ENCODE measurements at regions not wholly inside any gene's neighbourhood (a gene's known extent, or its start where the extent isn't known, plus 50 kb on each side); places are given as distances from the start of the nearest gene placed in this dataset.

DNA sequence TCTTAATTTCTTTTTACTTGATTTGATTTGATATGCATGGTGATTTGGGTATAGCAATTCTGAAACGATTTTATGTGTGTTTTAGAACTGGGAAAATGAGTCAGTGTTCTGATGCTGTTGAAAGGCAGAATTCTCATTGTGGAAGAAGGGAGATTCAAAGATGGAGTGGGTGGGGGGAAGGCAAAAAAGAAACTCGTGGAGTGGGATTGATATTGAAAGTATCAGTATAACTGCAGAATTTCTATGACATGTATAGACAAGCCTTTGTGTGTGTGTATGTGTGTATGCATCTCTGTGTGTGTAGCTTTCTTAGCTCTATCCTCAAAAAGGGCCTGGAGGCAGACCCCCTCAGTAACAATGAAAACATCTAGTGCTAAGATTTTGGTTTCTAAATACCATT, 184.3 kb upstream of the OLIG3 start:
- TF ChIP-seq EZH2 (IDR thresholded peaks at IDR 0.05; ENCODE audit: insufficient read depth, poor library complexity, severe bottlenecking) (no peak), EZH2phosphoT487 (IDR thresholded peaks at IDR 0.05; ENCODE audit: insufficient read depth, low read depth) (no peak)

Data from GM23248 (cell line).